ENCODE measurements at regions not wholly inside any gene's neighbourhood (a gene's known extent, or its start where the extent isn't known, plus 50 kb on each side); places are given as distances from the start of the nearest gene placed in this dataset.
"Not testable (repeated sequence)": the region's sequence is repeated elsewhere in the genome, so short reads cannot be mapped to it uniquely, and the experiment has no call there.

DNA sequence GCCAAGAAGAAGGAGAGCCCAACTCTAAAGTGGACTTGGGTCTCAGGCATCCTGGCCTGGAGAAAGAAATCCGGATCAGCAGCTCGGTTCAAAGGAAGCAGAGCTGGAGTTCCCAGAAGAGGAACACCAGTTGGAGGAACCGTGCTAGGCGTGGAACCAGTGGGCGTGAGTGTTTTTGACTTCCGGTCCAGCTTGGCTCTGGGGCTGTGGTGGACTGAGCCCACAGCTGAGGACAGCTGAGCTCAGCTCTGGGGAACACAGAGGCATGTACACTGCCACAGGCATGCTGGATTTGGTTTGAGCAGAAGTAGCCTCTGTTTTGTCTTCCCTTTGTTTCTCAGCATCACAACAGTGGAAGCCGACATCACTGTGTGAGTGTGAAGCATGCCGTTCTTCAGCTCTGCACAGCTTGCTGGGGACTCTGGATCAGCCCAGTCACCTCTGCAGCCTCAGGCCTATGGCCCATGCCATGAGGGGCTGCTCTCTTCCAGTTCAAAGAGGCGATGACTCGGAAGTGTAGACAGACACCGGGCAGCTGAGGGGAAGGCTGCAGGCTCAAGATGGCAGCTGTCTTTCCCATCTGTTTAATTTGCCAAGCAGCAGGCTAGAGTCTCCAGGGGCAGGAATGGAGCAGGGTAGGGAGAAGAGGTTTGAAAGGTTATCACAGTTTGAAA lies 185.8 kb upstream of the UBE3A start:
- no peak for DNase-seq (ENCODE audit: low read depth)

DNA sequence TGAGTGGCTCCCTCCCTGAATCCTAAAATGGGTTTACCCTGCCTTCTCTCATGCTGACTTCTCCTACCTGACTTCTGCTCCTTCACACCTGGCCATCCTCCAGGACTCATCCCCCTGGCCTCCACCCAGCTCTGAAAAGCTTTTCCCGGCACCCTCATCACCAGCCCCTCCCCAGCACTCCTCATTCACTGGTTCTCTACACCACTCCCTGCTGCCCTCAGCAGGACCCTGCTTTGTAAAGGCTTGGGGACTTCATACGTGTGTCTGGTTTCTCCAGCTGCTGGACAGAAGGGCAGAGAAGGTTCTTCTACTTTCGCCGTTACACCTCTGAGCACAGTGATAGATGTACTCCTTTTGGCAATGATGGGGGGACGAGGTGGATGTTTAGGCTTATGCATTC lies 184.9 kb upstream of the UBE3A start:
- DNase-seq (ENCODE audit: low read depth): no peak

DNA sequence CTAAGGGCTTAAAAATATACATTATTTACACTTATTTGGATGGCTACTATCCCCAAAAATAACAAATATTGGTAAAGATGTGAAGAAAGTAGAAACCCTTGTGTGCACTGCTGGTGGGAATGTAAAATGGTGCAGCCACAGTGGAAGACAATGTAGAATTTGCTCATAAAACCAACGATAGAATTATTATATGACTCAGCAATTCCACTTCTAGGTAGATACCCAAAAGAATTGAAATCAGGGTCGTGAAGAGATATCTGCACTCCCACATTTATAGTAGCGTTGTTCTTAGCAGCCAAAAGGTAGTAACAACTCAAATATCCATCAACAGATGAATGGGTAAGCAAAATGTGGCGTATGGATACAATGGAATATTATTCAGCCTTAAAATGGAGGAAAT lies 181.6 kb upstream of the UBE3A start:
- DNase-seq (ENCODE audit: low read depth): no peak

DNA sequence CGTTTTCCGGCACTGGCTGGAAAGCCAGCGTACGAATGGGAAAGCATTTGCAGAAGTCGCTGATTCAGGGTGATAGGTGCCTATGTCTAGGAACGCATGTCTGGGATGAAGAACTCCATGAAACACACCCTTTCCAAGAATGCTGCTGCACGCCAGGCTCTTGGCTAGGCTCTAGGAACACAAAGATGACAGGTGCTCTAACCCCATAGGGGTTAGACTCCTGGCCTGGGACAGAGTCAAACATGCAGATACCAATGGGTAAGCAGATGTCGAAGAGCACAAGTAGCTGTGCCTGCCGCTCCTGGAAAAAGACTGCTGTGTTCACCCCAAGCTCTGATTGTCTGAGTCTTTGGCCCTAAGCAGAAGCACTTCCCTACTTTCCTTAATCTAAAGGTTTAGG lies 180.9 kb upstream of the UBE3A start:
- DNase-seq (ENCODE audit: low read depth): no peak

DNA sequence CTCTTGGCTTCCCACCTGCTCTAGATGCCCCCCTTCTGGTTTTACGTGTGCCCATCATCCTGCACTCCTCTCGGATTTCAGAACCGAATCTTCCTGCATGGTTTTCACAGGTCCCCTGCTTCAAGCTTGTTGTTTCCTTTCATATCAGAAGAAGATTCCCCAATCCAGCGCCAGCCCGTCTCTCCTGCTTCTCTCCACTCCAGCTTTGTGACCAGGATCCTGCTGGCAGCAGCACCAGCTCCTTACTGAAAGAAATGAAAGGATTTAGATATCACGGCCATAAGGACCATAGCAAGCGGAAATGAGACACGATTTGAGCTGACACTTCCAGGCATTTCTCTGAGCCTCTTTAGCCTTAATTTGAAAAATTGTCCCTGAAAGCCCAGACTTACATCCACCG lies 180.3 kb upstream of the UBE3A start:
- no peak for DNase-seq (ENCODE audit: low read depth)

DNA sequence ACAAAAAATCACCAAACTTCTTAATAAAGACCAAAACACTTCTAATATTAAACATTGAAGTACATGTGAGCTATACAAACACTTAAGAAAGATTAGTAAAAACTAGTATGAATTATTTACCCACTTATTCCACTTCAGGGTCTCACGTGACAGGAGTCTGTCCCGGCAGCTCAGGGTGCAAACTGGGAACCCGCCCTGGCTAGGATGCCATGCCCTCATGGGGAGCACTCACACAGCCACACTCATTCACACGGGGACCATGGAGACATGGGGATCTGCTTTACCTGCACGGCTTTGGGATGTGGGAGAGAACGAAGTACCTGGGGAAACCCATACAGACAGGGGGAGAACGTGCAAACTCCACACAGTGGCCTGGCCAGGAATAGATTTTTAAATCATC lies 179.3 kb upstream of the UBE3A start:
- no peak for DNase-seq (ENCODE audit: low read depth)

DNA sequence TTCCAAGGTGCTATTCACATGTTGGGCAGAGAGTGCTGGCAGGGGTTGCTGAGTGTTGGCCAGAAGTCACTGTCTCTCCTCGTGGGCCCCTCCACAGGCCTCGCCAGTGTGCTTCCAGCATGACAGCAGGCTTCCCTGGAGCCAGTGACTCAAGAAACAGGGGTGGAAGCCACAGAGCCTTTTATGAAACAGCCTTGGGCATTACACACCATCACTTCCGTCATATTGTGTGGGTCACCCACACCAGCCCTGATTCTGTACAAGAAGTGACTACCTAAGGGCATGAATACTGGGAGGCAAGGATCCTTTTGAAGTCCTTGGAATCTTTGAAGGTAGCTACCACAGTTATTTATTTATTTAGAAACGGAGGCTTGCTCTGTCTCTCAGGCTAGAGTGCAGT lies 177.6 kb upstream of the UBE3A start:
- DNase-seq (ENCODE audit: low read depth): no peak

DNA sequence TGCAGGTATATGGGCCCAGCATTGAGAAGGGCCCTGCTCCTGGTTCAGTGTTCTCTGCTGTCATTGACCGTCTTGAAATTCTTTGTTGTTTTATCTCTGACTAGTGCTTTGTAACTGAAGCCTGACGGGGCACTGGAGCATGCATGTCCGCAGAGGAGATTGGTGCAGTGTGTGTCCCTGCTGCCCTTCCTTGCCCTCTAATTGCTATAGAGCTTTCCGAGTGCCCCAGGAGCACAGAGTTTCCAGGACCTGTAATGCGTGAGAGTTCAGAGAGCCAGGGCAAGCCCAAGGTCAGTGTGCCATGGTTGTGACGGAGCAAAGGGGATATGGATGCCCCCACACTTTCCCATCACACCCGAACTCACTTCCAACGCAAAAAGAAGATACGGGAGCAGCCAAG lies 174.3 kb upstream of the UBE3A start:
- DNase-seq (ENCODE audit: low read depth): no peak

DNA sequence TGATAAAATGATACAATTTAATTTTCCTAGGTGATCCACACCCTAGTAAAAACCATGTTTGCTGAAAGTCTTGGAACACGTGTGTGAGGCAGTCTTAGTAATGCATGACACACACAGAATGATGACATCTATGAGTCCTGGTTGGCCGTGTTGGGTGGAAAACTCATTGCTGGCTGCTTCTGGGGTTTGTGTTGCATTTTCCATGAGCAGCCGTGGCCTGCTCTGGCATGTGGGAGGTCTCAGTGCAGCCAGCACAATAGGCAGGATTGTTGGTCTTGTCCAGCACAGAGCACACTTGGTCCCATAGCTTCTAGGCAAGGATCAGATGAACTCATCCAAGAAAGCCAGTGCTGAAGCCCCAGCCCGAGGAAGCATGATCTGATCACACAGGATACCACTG lies 172.8 kb upstream of the UBE3A start:
- DNase-seq (ENCODE audit: low read depth): peak; percentile 38

DNA sequence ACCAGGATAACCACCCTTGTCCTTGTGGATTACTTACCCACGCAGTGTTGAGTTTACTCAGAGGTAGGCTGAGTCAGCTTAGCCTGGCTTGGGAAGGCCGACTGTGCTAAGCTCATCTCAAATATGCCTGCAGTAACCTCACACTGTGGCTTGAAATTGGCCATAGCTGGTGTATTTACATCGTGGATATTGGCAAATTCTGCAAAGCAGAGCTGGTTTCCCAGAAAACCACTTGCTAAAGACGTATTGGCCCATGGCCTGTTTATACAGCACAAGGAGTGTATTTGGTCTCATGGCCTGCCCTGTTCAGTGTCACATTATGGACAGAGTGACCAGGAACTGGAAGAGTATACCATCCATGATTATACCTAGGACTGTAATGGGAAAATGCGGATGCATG lies 170.5 kb upstream of the UBE3A start:
- no peak for DNase-seq (ENCODE audit: low read depth)

DNA sequence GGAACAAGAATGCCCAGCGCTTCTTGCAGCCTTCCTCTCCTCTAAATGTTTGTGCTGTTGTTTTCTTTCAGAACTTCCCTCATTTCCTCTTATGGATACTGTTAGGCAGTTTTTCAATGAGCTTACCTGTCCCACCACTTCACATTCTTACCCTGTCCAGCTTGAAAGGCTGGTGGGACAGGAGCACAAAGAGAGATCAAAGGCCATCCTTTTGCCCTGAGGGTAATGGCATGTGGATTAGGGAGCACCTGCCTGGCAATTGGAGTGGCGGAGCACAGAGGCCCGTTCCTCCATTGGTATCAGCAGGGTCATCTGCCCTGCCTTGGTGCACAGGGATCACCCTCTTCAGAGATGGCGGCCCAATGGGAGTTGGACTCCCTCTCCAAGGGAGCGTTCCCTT lies 170.1 kb upstream of the UBE3A start:
- no peak for DNase-seq (ENCODE audit: low read depth)

DNA sequence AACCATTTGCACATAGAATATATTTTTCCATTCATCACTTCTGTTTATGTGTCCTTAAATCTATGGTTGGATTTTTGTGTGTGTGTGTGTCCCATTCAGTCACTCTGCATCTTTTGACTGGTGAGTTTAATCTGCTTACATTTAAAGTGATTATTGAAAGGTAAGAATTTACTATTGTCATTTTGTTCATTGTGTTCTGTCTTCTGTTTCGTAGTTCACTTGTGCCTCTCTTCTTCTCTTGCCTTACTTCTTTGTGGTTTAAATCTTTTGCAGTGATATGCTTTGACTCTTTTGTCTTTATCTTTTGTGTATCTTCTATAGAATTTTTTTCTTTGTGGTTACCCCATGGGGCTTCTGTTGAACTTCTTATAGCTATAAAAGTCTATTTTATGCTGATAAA lies 166.3 kb upstream of the UBE3A start:
- DNase-seq (ENCODE audit: low read depth): no peak

DNA sequence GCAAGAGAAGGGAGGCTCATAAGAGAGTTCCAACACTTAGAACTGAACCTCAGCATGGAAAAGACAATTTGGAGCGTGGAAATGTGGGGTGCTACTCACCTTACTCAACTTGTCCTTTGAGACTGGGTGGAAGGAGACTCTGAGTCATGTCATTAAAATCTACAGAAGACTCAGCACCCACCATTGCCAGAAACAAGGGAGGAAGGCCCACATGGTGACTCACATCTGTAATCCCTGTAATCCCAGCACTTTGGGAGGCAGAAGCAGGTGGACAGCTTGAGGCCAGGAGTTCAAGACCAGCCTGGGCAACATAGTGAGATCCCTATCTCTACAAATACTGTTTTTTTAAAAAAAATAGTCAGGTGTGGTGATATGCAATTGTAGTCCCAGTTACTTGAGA lies 161.9 kb upstream of the UBE3A start:
- no peak for DNase-seq (ENCODE audit: low read depth)

DNA sequence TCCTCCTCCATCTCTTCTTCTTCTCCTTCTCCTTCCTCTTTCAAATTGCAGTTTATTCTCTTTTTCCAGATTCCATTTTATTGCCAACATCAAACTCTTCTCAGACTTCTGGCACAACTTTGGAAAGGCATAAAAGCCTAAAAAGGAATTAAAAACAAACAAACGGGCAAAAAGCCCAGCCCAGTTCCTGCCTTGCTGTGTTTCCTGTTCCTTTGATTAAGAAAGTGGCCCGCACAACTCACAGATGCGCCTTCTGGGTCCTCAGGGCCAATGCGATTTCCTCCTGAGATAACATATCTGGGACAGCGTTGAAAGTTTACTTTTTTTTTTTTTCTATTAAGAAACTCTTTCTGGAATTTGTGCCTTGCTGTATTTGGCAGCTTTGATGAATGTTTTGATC lies 158.7 kb upstream of the UBE3A start:
- DNase-seq (ENCODE audit: low read depth): no peak

DNA sequence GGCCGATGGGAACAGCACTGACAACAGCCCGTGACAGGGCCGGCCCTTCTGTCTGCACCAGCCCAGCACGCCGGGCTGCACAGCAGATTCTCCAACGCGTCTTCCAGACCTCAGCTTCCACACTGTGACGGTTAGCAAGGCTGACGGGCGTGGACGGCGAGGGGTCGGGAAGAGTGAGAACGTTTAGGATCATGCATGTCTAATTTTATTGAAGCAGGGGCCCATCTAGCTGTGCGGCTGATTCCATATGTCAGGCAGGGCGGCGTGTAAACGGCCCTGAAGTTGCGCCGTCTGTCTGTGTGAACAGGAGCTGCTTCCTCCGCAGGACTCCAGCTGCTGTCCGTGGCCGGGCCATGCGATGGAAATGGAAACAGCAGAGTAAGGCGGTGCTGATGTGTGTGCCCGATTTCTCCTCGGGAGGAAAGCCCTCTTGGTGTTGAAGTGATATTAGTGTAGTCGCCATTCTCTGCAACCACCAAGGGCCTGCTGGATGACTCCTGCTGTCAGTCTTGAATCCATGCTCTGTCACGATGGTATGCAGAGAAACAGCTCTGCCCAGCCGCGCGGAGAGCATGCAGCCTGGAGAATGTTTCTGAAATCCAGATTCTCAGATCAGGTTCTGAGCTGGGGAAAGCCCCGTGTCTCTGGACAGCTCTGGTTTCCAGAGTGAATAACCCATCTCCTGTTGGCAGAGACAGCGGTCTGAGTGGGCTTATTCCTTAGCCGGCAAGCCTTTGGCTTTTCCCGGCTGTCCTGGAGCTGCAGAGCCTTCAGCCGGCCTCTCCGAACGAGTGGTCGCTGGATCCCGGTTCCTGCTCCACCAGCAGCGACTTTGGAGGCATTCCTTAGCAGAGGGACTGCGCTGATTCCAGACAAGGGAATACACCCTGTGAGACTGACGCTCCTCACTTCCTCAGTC lies 158.1 kb upstream of the UBE3A start:
- no peak for DNase-seq (ENCODE audit: low read depth)

DNA sequence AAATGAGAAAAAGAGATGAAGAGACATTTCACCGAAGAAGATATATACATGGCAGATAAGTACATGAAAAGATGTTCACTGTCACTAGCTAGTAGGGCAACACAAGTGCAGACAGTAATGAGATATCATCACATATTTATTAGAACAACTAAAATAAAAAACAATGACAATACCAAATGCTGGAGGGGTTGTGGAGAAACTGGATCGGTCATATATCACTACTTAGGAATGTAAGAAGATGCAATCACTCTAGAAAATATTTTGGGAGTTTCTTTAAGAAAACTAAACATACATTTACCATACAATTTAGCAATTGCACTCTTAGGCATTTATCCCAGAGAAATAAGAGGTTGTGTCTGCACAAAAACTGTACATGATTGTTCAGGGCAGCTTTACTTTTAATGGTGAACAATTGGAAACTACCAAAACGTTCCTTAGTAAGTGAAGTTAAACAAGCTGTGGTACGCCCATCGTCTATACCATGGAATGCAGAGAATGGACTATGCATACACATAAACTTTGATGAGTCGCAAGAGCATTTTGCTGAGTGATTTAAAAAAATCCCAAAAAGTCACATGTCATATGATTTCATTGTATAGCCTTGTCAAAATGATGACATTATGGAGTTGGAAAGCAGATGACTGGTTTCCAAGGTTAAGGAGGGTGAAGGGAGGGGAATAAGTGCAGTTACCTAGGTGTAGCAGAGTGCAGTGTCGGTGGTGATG lies 149.0 kb upstream of the UBE3A start:
- no peak for DNase-seq (ENCODE audit: low read depth)

DNA sequence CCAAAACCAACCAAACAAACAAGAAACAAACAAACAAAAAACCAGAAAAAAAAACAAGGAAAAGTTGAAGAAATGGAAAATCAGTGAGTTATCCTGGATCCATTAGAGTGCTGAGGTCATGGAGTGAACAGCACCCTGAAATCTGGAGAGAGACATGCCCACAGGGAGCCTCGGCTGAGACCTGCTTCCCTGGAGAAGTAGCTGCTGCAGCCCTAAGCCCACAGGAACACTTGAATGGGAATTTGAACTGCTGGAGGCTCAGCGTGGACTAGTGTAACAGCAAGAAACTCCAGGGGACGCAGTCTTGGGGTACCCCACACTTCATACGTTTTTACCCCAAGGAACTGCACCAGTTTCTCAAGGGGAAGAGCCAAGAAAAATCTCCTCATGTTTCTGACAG lies 144.1 kb upstream of the UBE3A start:
- no peak for DNase-seq (ENCODE audit: low read depth)

DNA sequence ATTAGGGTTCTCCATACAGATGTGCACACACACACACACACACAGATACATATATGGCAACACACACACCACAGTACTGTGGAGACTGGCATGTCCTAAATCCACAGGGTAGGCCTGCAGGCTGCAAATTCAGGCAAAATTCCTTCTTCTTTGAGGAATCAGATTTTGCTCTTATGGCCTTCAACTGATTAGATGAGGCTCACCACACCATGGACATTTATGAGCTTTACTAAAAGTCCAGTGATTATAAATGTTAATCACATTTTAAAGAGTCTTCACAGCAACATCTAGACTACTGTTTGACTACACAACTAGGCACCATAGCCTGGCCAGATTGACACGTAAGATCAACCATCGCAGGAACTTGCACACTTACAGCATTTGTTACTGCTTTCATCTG lies 140.3 kb upstream of the UBE3A start:
- DNase-seq (ENCODE audit: low read depth): no peak

DNA sequence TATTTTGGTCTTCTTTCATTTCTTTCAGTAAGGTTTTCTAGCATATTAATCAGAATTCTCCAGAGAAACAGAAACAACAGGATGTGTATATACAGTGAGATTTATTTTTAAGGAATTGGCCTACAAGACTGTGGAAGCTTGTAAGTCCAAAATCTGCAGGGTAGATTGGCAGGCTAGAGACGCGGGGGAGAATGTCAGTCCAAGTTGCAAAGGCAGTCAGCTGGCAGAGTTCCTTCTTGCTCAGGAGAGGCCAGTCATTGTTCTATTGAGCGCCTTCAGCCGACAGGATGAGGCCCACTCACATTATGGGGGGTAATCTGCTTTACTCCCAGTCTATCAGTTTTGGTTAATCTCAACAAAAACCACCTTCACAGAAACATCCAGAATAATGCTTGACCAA lies 133.4 kb upstream of the UBE3A start:
- no peak for DNase-seq (ENCODE audit: low read depth)

DNA sequence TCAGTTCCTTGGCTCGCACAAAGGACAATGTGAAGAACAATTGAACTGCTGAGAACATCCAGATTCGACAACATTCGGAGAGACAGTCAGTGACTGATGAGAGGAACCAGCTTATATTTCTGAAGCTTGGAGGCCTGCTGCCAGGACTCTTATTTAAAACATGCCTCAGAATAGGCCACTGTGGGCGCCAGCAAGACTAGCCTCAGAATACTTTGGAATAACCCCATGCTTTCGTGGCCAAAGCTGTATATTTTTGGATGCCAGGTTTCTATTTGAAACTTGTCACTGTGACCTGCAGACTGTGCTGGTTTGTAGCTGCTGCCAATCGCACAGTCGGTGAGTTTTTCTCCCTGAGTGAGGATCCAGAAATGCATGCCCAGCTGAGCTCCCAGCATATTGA lies 129.9 kb upstream of the UBE3A start:
- no peak for DNase-seq (ENCODE audit: low read depth)

DNA sequence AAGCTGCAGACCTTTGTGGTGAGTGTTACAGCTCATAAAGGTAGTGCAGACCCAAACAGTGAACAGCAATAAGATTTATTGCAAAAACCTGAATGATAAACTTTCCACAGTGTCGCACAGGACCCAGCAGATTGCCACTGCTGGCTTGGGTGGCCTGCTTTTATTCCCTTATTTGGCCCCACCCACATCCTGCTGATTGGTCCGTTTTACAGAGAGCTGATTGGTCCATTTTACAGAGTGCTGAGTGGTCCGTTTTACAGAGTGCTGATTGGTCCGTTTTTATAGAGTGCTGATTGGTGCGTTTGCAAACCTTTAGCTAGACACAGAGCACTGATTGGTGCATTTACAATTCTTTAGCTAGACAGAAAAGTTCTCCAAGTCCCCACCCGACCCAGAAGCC lies 127.7 kb upstream of the UBE3A start:
- DNase-seq (ENCODE audit: low read depth): not testable (repeated sequence)

DNA sequence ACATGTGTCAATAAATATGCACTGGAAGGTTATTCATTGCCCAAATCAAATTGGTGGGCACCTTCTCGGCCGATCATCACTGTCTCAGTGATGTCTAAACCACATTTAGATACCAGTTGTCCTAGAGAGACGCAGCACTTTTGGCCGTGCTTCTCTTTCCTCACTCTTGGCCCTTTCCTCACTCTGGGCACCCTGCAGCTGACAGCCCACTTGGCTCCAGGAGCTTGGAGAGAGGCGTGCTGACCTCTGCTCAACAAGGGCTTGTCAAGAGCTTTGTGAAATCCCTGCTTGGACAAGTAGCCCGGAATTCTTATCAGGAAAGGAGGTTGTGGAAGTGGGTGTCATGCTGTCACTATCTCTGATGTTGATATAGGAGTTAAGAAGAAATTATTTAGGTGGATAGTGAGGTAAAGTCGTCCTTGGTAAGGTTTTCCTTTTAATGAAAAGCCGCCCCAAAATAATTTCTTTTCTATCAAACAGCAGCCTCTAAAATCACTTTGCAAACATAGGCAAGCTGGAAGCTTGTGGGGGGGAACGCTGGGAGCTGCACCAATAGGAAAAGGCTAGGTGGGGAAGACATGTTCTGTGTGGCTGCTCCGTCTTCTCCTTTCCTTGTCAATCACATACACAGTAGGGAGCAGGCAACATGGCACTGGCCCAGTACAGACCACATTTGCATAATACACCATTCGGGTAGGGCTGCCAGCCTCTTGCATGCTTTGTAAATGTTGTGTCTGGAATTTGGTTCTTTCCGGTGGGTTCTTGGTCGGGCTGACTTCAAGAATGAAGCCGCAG lies 126.8 kb upstream of the UBE3A start:
- DNase-seq (ENCODE audit: low read depth): no peak

Measured in forelimb muscle (tissue), 1 donor.